GM10266 (cell line): ENCODE measurements at regions not wholly inside any gene's neighbourhood (a gene's known extent, or its start where the extent isn't known, plus 50 kb on each side); places are given as distances from the start of the nearest gene placed in this dataset.
"Not testable (repeated sequence)": the region's sequence is repeated elsewhere in the genome, so short reads cannot be mapped to it uniquely, and the experiment has no call there.

Experiments used
- DNase-seq: peaks from one replicate; pipeline ENCODE4 v3.0.0; 2012; ENCODE audit errors: extremely low spot score
- TF ChIP-seq, protein P1 (sequence below): IDR thresholded peaks from 2 replicates; pipeline ENCODE4 v1.5.1; 2012; ENCODE audit warnings: mild to moderate bottlenecking, low read depth; ENCODE audit not compliant: control insufficient read depth, insufficient read depth; ENCODE audit errors: missing control alignments

DNA sequence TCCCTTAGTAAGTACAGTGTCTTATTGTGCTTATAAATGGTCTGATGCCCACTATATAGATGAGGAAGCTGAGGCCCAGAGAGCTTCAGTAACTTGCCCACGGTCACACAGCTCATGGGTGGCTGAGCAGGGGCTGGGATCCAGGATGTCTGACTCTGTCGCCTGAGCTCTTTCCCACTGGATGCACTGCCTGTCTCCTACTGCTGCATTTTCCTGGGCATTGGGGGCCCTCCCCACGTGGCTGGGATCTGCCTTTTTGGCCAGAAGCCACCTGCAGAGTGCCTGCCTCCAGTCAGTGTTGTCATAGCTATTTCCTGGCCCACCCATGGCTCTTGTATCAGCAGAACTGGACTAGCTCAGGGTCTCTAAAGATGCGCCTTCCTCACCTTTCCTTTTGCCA is 57.5 kb upstream of the TAMM41 start:
- DNase-seq: no peak
- TF ChIP-seq, protein P1, sequence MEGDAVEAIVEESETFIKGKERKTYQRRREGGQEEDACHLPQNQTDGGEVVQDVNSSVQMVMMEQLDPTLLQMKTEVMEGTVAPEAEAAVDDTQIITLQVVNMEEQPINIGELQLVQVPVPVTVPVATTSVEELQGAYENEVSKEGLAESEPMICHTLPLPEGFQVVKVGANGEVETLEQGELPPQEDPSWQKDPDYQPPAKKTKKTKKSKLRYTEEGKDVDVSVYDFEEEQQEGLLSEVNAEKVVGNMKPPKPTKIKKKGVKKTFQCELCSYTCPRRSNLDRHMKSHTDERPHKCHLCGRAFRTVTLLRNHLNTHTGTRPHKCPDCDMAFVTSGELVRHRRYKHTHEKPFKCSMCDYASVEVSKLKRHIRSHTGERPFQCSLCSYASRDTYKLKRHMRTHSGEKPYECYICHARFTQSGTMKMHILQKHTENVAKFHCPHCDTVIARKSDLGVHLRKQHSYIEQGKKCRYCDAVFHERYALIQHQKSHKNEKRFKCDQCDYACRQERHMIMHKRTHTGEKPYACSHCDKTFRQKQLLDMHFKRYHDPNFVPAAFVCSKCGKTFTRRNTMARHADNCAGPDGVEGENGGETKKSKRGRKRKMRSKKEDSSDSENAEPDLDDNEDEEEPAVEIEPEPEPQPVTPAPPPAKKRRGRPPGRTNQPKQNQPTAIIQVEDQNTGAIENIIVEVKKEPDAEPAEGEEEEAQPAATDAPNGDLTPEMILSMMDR: no peak

DNA sequence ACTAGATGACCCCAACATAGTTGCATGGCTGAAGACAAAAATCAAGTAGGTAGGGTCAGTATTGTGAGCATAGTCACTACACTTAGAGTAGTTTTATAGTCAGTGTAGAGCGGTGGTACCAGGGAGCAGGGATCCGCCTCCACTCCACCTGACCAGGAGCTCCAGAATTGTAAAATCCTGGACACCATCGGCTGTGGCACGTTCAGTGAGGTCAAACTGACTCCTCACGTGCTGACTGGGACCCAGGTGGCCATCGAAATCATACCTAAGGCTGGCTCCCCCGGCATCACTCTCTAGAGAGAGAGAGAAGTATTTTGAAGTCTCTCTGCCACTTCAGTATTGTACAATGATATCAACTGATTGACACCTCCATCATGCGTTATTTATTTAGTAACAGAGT is 59.7 kb upstream of the TAMM41 start:
- TF ChIP-seq, protein P1: no peak
- no peak for DNase-seq

DNA sequence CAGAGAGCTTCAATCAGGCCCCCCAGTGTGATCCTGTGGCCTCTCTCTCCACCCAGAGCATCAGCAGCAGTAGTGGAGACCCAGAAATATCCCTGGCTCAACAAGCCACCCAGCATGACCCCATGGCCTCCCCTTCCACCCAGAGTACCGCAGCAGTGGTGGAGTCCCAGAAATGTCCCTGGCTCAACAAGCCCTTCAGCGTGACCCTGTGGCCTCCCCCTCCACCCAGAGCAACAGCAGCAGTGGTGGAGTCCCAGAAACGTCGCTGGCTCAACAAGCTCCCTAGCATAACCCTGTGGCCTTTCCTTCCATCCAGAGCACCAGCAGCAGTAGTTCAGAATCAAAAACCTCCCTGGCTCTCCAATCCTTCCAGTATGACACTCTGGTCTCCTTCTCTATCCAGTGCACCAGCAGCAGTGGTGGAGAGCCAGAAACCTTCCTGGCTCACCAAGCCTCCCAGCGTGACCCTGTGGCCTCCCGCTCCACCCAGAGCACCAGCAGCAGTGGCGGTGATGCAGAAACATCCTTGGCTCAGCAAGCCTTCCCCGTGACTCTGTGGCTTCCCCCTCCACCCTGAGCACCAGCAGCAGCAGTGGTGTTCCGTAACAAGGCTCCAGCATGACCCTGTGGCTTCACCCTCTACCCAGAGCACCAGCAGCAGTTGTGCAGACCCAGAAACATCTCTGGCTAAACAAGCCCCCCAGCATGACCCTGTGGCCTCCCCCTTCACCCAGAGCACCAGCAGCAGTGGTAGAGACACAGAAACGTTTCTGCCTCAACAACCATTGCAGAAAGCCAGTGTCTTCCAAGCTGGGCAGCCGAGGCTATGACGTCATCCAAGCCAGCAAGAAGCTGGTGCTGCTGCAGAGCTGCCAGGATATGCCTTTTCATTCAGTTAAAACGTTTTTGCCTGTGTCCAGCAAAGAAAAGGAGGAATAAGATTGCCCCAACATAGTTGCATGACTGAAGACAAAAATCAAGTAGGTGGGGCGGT is 61.3 kb upstream of the TAMM41 start:
- TF ChIP-seq, protein P1: no peak
- no peak for DNase-seq

DNA sequence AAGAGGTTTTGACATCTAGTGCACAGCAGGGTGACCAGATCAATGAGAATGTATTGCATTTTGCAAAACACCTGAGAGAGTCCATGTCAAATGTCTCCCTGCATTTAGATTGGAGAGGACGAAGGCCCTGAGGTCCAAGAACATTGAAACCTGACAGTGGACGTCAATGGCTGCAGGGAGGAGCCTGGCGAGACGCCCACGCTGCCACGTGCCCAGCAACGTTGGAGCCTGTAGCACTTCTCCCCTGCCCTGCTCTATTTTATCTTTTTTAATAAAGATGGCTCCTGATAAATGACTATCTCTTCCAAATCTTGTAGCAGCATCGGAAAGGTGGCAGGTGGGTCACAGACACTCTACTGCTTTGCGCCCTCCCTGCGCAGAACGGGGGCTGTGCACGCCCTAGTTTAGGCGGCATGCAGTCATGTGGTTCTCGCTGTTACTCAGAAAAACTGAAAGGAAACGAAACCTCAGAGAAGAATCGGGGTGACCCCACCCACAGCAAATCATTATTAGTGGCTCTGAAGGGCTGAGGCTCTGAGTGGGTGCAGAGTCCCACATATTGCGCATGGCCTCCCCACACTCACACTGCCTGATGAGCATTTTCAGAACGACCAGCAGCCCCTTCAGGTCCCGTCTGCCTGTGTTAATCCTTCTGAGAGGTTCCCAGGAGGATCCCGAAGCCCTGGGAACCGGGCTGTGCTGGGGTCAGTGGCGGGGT is 62.5 kb upstream of the TAMM41 start:
- TF ChIP-seq, protein P1: no peak
- DNase-seq: no peak

DNA sequence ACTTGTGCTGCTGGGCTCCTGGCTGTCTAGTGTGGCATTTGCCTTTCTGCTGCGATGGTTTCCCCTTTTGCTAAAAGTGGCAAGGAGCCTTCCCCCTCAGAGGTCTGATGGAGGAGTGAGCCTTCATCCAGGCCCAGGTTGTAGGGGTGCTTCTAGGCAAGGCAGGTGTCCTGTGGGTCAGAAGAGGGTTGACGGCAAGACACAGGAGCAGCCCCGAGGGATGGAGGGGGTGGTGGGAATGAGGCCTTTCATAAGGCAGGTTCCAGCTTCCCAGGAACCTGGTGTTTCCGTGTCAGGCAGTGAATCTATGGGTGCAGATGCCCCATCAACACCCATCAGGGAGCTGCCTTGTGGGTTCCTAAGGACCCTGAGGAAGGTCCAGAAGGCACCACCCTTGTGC is 63.0 kb upstream of the TAMM41 start:
- TF ChIP-seq, protein P1: no peak
- DNase-seq: no peak

DNA sequence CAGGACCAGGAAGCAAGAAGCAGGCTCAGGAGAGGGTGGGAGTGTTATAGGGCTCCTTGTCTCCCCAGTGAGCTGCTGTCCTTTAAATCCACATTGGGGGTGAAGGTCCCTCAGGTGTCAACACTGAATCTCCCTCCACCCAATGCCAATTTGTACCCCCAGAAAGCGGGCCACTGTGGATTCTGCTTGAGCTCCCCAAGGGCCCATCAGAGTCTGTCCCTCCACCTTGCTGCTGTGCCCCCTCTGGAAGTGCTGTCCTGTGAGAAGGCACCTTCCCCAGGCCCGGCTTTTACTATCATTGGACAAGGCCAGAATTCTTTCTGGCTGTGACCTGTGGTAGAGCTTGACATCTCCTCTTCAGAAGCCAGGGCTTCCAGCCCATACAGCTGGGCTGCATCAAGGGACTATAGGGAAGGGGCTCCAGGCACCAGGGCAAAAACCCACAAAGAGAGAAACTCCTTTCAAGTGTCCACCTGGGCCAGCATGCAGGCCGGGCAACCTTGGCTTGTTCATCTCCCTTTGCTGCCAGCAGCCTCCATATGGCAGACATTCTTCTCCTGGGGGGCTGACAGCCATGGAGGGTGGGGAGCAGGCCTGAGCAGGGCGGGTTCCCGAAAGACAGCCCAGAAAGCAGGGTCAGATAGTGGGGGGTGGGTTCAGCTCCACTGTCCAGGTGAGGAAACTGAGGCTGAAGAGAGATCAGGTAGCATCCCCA is 63.7 kb upstream of the TAMM41 start:
- DNase-seq: not testable (repeated sequence)

DNA sequence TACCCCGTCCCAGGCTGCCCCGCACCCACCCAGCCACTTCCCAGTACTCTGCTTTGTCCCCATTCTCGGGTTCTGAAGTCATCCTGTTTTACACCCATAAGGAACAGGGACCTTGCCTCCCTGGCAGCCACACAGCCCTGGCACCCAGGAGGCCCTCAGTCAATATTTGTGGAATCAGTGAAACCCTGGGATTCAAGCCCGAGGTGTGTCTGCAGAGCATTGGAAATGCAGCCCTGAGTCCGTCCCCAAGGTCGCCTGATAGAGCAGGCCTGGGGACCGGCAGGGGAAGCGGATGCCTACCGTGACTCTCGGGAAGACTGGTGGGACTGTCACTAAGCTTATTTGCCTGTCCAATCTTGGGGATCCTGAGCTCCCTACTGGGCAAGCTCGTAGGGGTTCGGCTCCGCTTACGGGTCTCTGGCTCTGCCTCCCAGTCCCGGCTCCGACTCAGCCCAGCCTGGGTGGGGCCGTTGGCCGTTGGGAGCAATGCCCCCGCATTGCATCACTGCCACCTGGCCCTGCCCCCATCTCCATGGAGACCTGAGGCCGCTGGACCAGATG is 64.4 kb upstream of the TAMM41 start:
- no peak for DNase-seq

DNA sequence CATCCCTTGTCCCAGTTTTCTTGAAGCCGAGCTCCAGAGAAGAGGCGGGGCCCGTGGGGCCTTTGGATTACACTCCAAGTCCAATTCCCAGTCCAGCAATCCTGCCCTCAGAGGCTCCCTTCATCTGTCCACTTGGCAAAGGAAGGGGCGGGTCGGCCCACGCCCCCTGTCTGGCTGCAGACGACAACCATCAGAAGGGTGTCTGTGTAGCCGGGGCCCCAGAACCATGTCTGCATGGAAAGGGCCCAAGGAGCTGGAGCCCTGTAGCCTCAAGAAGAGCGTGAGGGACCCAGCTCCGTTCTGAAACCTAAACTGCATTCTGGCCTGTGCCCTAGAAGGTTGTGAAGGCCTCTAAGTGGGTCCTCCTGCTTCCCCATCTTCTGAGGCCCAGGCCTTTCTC is 65.2 kb upstream of the TAMM41 start:
- not testable (repeated sequence) for DNase-seq

More for the DNA sequence above, 64.4 kb upstream of the TAMM41 start:
- TF ChIP-seq, protein P1: no peak
